CD4-positive, alpha-beta T cell treated with Interleukin-10 for 1 hour (primary cell): ENCODE measurements at regions not wholly inside any gene's neighbourhood (a gene's known extent, or its start where the extent isn't known, plus 50 kb on each side); places are given as distances from the start of the nearest gene placed in this dataset.
"Not testable (repeated sequence)": the region's sequence is repeated elsewhere in the genome, so short reads cannot be mapped to it uniquely, and the experiment has no call there.

Experiments
- DNase-seq: peaks from one replicate; pipeline ENCODE4 v3.0.0-alpha.2; 2020

DNA sequence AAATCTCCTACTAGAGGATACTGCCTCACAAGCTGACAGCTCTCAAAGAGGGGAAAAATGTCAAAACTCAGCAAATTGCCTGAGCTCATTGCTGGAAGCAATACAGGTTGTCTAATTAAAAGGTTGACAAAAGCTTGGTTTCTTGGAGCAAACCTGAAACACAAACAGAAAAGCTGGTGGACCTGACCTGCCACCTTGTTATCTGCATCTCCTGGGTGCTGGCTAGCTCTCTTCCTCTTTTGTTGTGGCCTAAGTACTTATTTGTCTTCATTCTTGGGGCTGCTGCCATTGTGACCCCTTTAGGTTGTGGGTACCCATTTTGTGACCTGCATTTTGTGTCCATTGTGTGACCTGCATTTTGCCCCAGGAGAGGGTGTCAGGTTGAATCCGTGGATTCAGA is 184.5 kb downstream of the KIT start:
- no peak for DNase-seq

- DNase-seq: no peak
These were observed 183.4 kb downstream of the KIT start for GRCh38 chr4:54840992-54841768.

- DNase-seq: no peak
These were observed 182.7 kb downstream of the KIT start for GRCh38 chr4:54840430-54840829.

GRCh38 chr4:54838301-54838700 is 180.5 kb downstream of the KIT start:
- no peak for DNase-seq

GRCh38 chr4:54837576-54838140 is 179.9 kb downstream of the KIT start:
- DNase-seq: no peak

DNA sequence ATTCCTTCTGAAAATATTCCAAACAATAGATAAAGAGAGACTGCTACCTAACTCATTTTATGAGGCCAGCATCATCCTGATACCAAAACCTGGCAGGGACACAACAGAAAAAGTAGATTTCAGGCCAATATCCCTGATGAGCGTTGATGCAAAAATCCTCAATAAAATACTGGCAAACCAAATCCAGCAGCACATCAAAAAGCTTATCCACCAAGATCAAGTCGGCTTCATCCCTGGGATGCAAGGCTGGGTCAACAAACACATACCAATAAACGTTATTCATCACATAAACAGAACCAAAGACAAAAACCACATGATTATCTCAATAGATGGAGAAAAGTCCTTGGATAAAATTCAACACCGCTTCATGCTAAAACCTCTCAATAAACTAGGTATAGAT is 170.6 kb downstream of the KIT start:
- DNase-seq: not testable (repeated sequence)

GRCh38 chr4:54823616-54824015 is 165.9 kb downstream of the KIT start:
- no peak for DNase-seq

- DNase-seq: no peak
These were observed 161.3 kb downstream of the KIT start for GRCh38 chr4:54819034-54819433.

GRCh38 chr4:54818481-54818880 is 160.7 kb downstream of the KIT start:
- DNase-seq: no peak

DNA sequence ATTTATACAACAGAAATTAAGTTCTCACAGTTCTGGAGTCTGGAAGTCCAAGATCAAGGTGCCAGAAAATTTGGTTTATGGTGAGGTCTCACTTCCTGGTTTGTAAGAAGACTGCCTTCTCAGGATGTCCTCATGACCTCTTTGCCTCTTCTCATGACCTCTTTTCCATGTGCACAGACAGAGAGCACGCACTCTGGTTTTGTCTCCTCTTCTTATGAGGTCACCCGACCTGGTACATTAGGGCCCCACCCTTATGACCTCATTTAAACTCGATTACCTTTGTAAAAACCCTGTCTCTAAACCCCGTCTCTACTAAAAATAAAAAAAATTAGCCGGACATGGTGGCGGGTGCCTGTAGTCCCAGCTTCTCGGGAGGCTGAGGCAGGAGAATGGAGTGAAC is 155.9 kb downstream of the KIT start:
- DNase-seq: no peak

DNA sequence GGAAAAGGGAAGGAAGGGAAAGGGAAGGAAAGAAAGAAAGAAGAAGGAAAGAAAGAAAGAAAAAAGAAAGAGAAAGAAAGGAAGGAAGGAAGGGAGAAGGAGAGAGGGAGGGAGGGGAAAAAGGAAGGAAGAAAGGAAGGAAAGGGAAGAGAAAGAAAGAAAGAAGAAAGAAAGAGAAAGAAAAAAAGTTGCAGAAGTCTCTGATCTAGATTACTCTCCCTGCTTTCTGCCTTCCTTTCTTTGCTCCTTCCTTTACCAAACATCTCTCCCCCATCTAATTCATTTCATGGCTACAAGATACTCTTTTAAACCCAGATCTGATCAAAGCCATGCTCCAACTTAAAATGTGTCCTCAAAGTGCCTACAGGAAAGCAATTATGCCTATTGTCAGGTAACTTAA is 148.6 kb downstream of the KIT start:
- DNase-seq: no peak

GRCh38 chr4:54802336-54802735 is 144.6 kb downstream of the KIT start:
- no peak for DNase-seq

DNA sequence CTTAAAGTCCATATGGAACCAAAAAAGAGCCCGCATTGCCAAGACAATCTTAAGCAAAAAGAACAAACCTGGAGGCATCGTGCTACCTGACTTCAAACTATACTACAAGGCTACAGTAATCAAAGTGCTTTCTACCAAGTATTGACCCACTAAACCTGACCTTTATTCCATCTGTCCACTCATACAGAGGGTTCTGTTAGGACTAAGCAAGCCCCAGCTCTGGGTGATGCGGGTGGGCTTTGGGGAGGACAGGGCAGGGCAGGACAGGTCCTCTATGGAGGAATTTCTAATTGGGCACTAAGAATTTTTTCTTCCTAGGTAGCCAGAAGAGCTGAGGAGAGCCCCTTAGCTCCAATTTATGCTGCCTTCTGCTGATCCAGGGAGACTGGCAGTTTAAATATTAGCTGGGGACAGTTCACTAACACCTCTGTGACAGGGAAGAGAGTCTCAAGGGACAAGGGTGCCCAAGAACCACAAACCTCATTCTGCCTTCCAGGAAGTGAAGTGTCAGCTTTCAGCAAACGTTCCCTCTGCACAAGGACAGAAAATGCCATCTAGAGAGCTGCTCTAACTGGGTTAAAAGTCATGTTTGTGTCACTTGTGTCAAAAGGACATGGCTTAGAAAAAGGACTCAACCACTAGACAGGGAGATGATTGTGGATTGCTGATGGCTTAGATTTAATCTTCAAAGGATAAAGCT is 143.2 kb downstream of the KIT start:
- no peak for DNase-seq

- no peak for DNase-seq
These were observed 136.8 kb downstream of the KIT start for GRCh38 chr4:54794579-54794978.

GRCh38 chr4:54793856-54794422 is 136.2 kb downstream of the KIT start:
- DNase-seq: no peak
